ENCODE measurements at regions not wholly inside any gene's neighbourhood (a gene's known extent, or its start where the extent isn't known, plus 50 kb on each side); places are given as distances from the start of the nearest gene placed in this dataset.
A peak's percentile ranks its signal among the peaks of the same experiment; 100 is the strongest.

DNA sequence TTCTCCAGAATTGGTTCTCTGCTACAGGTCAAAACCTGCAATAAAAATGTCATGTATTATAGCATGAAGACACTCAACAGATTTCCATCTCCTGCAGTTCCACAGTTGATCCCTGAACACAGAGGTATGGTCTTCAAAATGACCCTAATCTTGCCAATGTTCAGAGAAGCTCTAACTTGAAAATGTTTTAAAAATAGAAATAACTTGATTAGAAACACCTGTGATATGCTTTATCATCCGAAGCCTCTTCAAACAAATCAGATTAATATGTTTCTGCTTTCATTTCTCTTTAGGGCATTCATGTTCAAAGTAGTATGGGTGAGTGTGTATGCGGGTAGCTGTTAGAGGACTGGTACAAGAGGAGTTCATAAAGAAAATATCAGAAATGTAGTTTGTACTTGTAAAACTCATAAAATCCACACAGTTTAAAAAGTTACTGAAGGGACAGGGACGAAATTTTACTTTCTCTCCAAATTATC is 60.4 kb downstream of the KCNRG start:
- Histone ChIP-seq H3K9me3 (no peaks in the 10 kb centered on the region), H3K27me3 (no peaks in the 10 kb centered on the region), H3K27ac (no peak overlapping the region), H3K4me1 (peaks cover 0 to 85% (median 15%) of the 10 kb centered on the region in 12 donors), H3K4me3 (no peak overlapping the region), H3K36me3 (no peaks in the 10 kb centered on the region)
- no peak for DNase-seq
- ATAC-seq: no peak
- 61 to 74% (median 73%) methylated on average over 3 of the region's 3 CpGs for WGBS, 4 donors
- TF ChIP-seq POLR2A (IDR thresholded peaks at IDR 0.05) (no peak), CTCF (IDR thresholded peaks at IDR 0.05) (no peak)
- intact Hi-C loops (cut with DNase I): loop anchor here in 1 of 10 donors (5.0 kb wide), 1 partner anchor 78 kb away; the partner anchor contains the start of gene TRIM13

GRCh38 chr13:50077431-50077830 is 62.2 kb downstream of the KCNRG start:
- H3K27me3 ChIP-seq: no peaks in the 10 kb centered on the region
- H3K27ac ChIP-seq: peak overlapping the region in 2 of 12 donors; percentile 8 to 16
- no peaks in the 10 kb centered on the region for H3K9me3 ChIP-seq
- TF ChIP-seq CTCF (IDR thresholded peaks at IDR 0.05) (no peak), POLR2A (IDR thresholded peaks at IDR 0.05) (no peak)
- 67 to 78% (median 72%) methylated on average over 1 of the region's 1 CpG for WGBS, 4 donors
- DNase-seq: no peak
- H3K4me3 ChIP-seq: no peak overlapping the region
- intact Hi-C loops (cut with DNase I): loop anchor here in 1 of 10 donors (5.0 kb wide), 1 partner anchor 80 kb away; the partner anchor contains the start of gene TRIM13
- H3K36me3 ChIP-seq: no peaks in the 10 kb centered on the region
- H3K4me1 ChIP-seq: peaks cover 0 to 70% (median 8%) of the 10 kb centered on the region in 12 donors
- ATAC-seq: no peak

GRCh38 chr13:50078231-50078894 is 63.1 kb downstream of the KCNRG start:
- no peak for DNase-seq
- peaks cover 0 to 71% (median 18%) of the 10 kb centered on the region in 12 donors for H3K4me1 ChIP-seq
- TF ChIP-seq CTCF (IDR thresholded peaks at IDR 0.05): no peak
- TF ChIP-seq POLR2A (IDR thresholded peaks at IDR 0.05): no peak
- no peaks in the 10 kb centered on the region for H3K9me3 ChIP-seq
- ATAC-seq: no peak
- H3K27me3 ChIP-seq: no peaks in the 10 kb centered on the region
- WGBS, 4 donors: 61 to 83% (median 72%) methylated on average over 3 of the region's 3 CpGs
- intact Hi-C loops (cut with DNase I): loop anchor here in 2 of 10 donors (2.0 to 5.0 kb wide), 2 partner anchors 80 to 81 kb away; partner anchors contain the start of gene TRIM13 (in 1 of the 2)
- no peaks in the 10 kb centered on the region for H3K36me3 ChIP-seq
- peak overlapping the region in 5 of 12 donors; percentile 16 to 27 (median 22) for H3K27ac ChIP-seq
- H3K4me3 ChIP-seq: peak overlapping the region in 7 of 12 donors; percentile 63 to 79 (median 69)

GRCh38 chr13:50078895-50079654 is 63.8 kb downstream of the KCNRG start:
- peaks cover 0 to 71% (median 20%) of the 10 kb centered on the region in 12 donors for H3K4me1 ChIP-seq
- H3K4me3 ChIP-seq: peak overlapping the region in 8 of 12 donors; percentile 63 to 79 (median 69)
- H3K36me3 ChIP-seq: no peaks in the 10 kb centered on the region
- intact Hi-C loops (cut with DNase I): loop anchor here in 2 of 10 donors (2.0 to 5.0 kb wide), 2 partner anchors 80 to 82 kb away; partner anchors contain the start of gene TRIM13 (in 1 of the 2)
- TF ChIP-seq POLR2A (IDR thresholded peaks at IDR 0.05) (no peak), CTCF (IDR thresholded peaks at IDR 0.05) (no peak)
- ATAC-seq: no peak
- 39 to 62% (median 57%) methylated on average over 10 of the region's 10 CpGs for WGBS, 4 donors
- no peaks in the 10 kb centered on the region for H3K9me3 ChIP-seq
- peak overlapping the region in 4 of 12 donors; percentile 22 to 88 (median 82) for H3K27ac ChIP-seq
- no peaks in the 10 kb centered on the region for H3K27me3 ChIP-seq
- DNase-seq: no peak

Measured in heart left ventricle (tissue), 16 donors.